MM.1S (cell line): ENCODE measurements at regions not wholly inside any gene's neighbourhood (a gene's known extent, or its start where the extent isn't known, plus 50 kb on each side); places are given as distances from the start of the nearest gene placed in this dataset.

Experiments
- DNase-seq: peaks from one replicate; pipeline ENCODE4 v3.0.0-alpha.2; 2015
- H2AFZ ChIP-seq: fragments of 300-600 bp; sonication (generic); 2 replicates; pipeline ENCODE4 v1.6.0; 2016; ENCODE audit warnings: antibody characterized with exemption, low read length
- H3F3A ChIP-seq: fragments of 300-600 bp; sonication (generic); 2 replicates; pipeline ENCODE4 v1.6.1; 2016; ENCODE audit warnings: mild to moderate bottlenecking, antibody characterized with exemption, low read length, moderate library complexity, mixed read lengths; ENCODE audit not compliant: insufficient read depth
- H3K27ac ChIP-seq: fragments of 300-600 bp; sonication (generic); 2 replicates; pipeline ENCODE4 v1.5.1; 2016; ENCODE audit warnings: mild to moderate bottlenecking, low read length
- H3K27me3 ChIP-seq: fragments of 300-600 bp; sonication (generic); replicated peaks from 2 replicates; pipeline ENCODE4 v1.6.0; 2016; ENCODE audit warnings: low read length; ENCODE audit not compliant: insufficient read depth
- H3K36me3 ChIP-seq: fragments of 300-600 bp; sonication (generic); replicated peaks from 2 replicates; pipeline ENCODE4 v1.6.1; 2016; ENCODE audit warnings: mild to moderate bottlenecking, low read length, mixed read lengths; ENCODE audit not compliant: insufficient read depth
- H3K4me1 ChIP-seq: fragments of 300-600 bp; sonication (generic); 2 replicates; pipeline ENCODE4 v1.6.1; 2016; ENCODE audit warnings: low read length, mixed read lengths
- H3K4me2 ChIP-seq: fragments of 300-600 bp; sonication (generic); 2 replicates; pipeline ENCODE4 v1.6.0; 2016; ENCODE audit warnings: low read depth, low read length
- H3K4me3 ChIP-seq: fragments of 300-600 bp; sonication (generic); 2 replicates; pipeline ENCODE4 v1.5.1; 2016; ENCODE audit warnings: low read length, mixed read lengths
- H3K79me2 ChIP-seq: fragments of 300-600 bp; sonication (generic); 2 replicates; pipeline ENCODE4 v1.6.1; 2016; ENCODE audit warnings: mixed run types, low read length, mixed read lengths
- H3K9ac ChIP-seq: fragments of 300-600 bp; sonication (generic); 2 replicates; pipeline ENCODE4 v1.6.1; 2016; ENCODE audit warnings: low read length, mixed read lengths
- H3K9me2 ChIP-seq: fragments of 300-600 bp; sonication (generic); replicated peaks from 2 replicates; pipeline ENCODE4 v1.6.1; 2016; ENCODE audit warnings: mild to moderate bottlenecking, low read length, mixed read lengths; ENCODE audit not compliant: insufficient read depth
- H3K9me3 ChIP-seq: fragments of 300-600 bp; sonication (generic); replicated peaks from 2 replicates; pipeline ENCODE4 v1.6.1; 2016; ENCODE audit warnings: mild to moderate bottlenecking, low read length, mixed read lengths; ENCODE audit not compliant: insufficient read depth
- H4K20me1 ChIP-seq: fragments of 300-600 bp; sonication (generic); 2 replicates; pipeline ENCODE4 v1.6.1; 2016; ENCODE audit warnings: mild to moderate bottlenecking, low read length, moderate library complexity, mixed read lengths; ENCODE audit not compliant: insufficient read depth
- CTCF ChIP-seq: fragments of 300-600 bp; sonication (generic); IDR thresholded peaks from 2 replicates; pipeline ENCODE4 v1.5.1; 2016; ENCODE audit warnings: antibody characterized with exemption, low read length, mixed read lengths
- EZH2 ChIP-seq: fragments of 300-600 bp; sonication (generic); optimal IDR thresholded peaks from 2 replicates; pipeline ENCODE3; 2017; ENCODE audit warnings: low read depth, mild to moderate bottlenecking, antibody characterized with exemption, low read length, mixed read lengths
- EZH2phosphoT487 ChIP-seq: fragments of 300-600 bp; sonication (generic); IDR thresholded peaks from 2 replicates; pipeline ENCODE4 v1.6.1; 2018; ENCODE audit warnings: antibody characterized with exemption, low read length

GRCh38 chr22:22150457-22150856 is 94.1 kb upstream of the VPREB1 start:
- Histone ChIP-seq H3K27ac (no peak overlapping the region), H3K4me1 (no peaks in the 10 kb centered on the region), H3K9me3 (no peaks in the 10 kb centered on the region), H3K4me2 (no peak overlapping the region), H3F3A (no peaks in the 10 kb centered on the region), H3K9me2 (no peaks in the 10 kb centered on the region), H3K9ac (no peak overlapping the region), H3K79me2 (no peaks in the 10 kb centered on the region), H3K36me3 (no peaks in the 10 kb centered on the region), H2AFZ (no peak overlapping the region), H3K27me3 (no peaks in the 10 kb centered on the region), H4K20me1 (no peaks in the 10 kb centered on the region), H3K4me3 (no peak overlapping the region)
- no peak for DNase-seq
- TF ChIP-seq EZH2phosphoT487: no peak
- no peak for TF ChIP-seq EZH2
- TF ChIP-seq CTCF: no peak

- Histone ChIP-seq H3K4me3 (no peak overlapping the region), H3F3A (no peaks in the 10 kb centered on the region), H3K9me3 (no peaks in the 10 kb centered on the region), H2AFZ (no peak overlapping the region), H3K36me3 (no peaks in the 10 kb centered on the region), H3K4me2 (no peak overlapping the region), H3K27me3 (no peaks in the 10 kb centered on the region), H3K79me2 (no peaks in the 10 kb centered on the region), H3K9ac (no peak overlapping the region), H3K9me2 (no peaks in the 10 kb centered on the region), H4K20me1 (no peaks in the 10 kb centered on the region), H3K4me1 (no peaks in the 10 kb centered on the region), H3K27ac (no peak overlapping the region)
- no peak for TF ChIP-seq EZH2
- TF ChIP-seq EZH2phosphoT487: no peak
- TF ChIP-seq CTCF: no peak
- no peak for DNase-seq
Measured at GRCh38 chr22:22148905-22149304, 95.7 kb upstream of the VPREB1 start.

- Histone ChIP-seq H3K4me1 (no peaks in the 10 kb centered on the region), H3K79me2 (no peaks in the 10 kb centered on the region), H2AFZ (no peak overlapping the region), H3K27ac (no peak overlapping the region), H3K36me3 (no peaks in the 10 kb centered on the region), H4K20me1 (no peaks in the 10 kb centered on the region), H3K9me3 (no peaks in the 10 kb centered on the region), H3K9ac (no peak overlapping the region), H3K27me3 (no peaks in the 10 kb centered on the region), H3F3A (no peaks in the 10 kb centered on the region), H3K4me2 (no peak overlapping the region), H3K9me2 (no peaks in the 10 kb centered on the region), H3K4me3 (no peak overlapping the region)
- no peak for DNase-seq
- TF ChIP-seq EZH2: no peak
- TF ChIP-seq EZH2phosphoT487: no peak
- no peak for TF ChIP-seq CTCF
Measured at GRCh38 chr22:22144858-22145257, 99.7 kb upstream of the VPREB1 start.
